H9 (cell line): ENCODE measurements at regions not wholly inside any gene's neighbourhood (a gene's known extent, or its start where the extent isn't known, plus 50 kb on each side); places are given as distances from the start of the nearest gene placed in this dataset.

Experiments
- DNase-seq: peaks from one replicate; pipeline ENCODE4 v3.0.0-alpha.2; 2017
- H2AFZ ChIP-seq: one replicate; pipeline ENCODE4 v1.6.1; 2013; ENCODE audit warnings: mild to moderate bottlenecking, low read length, control low read depth, moderate library complexity
- H2AK5ac ChIP-seq: 2 replicates; pipeline ENCODE4 v1.6.1; 2013; ENCODE audit warnings: low read length, control low read depth, mixed read lengths; ENCODE audit not compliant: insufficient read length
- H2BK120ac ChIP-seq: one replicate; pipeline ENCODE4 v1.6.1; 2013; ENCODE audit warnings: low read depth, mild to moderate bottlenecking, low read length, control low read depth, inconsistent platforms; ENCODE audit not compliant: poor library complexity, severe bottlenecking
- H2BK12ac ChIP-seq: 2 replicates; pipeline ENCODE4 v1.6.1; 2013; ENCODE audit warnings: low read length, control low read depth, mixed read lengths, low read depth; ENCODE audit not compliant: insufficient read length
- H2BK15ac ChIP-seq: 2 replicates; pipeline ENCODE4 v1.6.1; 2013; ENCODE audit warnings: low read depth, low read length, control low read depth
- H2BK20ac ChIP-seq: one replicate; pipeline ENCODE4 v1.6.1; 2013; ENCODE audit warnings: low read depth, mild to moderate bottlenecking, low read length, control low read depth, inconsistent platforms; ENCODE audit not compliant: poor library complexity, severe bottlenecking
- H2BK5ac ChIP-seq: 2 replicates; pipeline ENCODE4 v1.6.1; 2013; ENCODE audit warnings: low read length, control low read depth, mixed read lengths; ENCODE audit not compliant: insufficient read length
- H3K14ac ChIP-seq: 2 replicates; pipeline ENCODE4 v1.6.1; 2013; ENCODE audit warnings: low read length, control low read depth; ENCODE audit not compliant: insufficient read depth
- H3K18ac ChIP-seq: 2 replicates; pipeline ENCODE4 v1.6.1; 2013; ENCODE audit warnings: low read depth, mild to moderate bottlenecking, mixed read lengths, low read length, control low read depth; ENCODE audit not compliant: insufficient read length
- H3K23ac ChIP-seq: 2 replicates; pipeline ENCODE4 v1.6.1; 2013; ENCODE audit warnings: low read length, control low read depth, mixed read lengths, low read depth; ENCODE audit not compliant: insufficient read length
- H3K23me2 ChIP-seq: 2 replicates; pipeline ENCODE4 v1.6.1; 2013; ENCODE audit warnings: low read depth, mild to moderate bottlenecking, mixed read lengths, low read length, control low read depth; ENCODE audit not compliant: insufficient read length, poor library complexity, severe bottlenecking
- H3K27ac ChIP-seq: 2 replicates; pipeline ENCODE4 v1.5.1; 2013; ENCODE audit warnings: low read length, control low read depth, mixed read lengths, low read depth; ENCODE audit not compliant: insufficient read length
- H3K27me3 ChIP-seq: 2 replicates; pipeline ENCODE4 v1.6.1; 2013; ENCODE audit warnings: low read length, control low read depth, inconsistent platforms; ENCODE audit not compliant: insufficient read depth
- H3K4ac ChIP-seq: 2 replicates; pipeline ENCODE4 v1.6.1; 2013; ENCODE audit warnings: low read depth, mild to moderate bottlenecking, control low read depth, inconsistent platforms, low read length, moderate library complexity
- H3K4me1 ChIP-seq: 2 replicates; pipeline ENCODE4 v1.6.1; 2013; ENCODE audit warnings: low read length, control low read depth, inconsistent platforms; ENCODE audit not compliant: insufficient read depth
- H3K4me2 ChIP-seq: 2 replicates; pipeline ENCODE4 v1.6.1; 2013; ENCODE audit warnings: low read length, control low read depth, mixed read lengths; ENCODE audit not compliant: insufficient read length, insufficient read depth
- H3K56ac ChIP-seq: 2 replicates; pipeline ENCODE4 v1.6.1; 2013; ENCODE audit warnings: low read depth, mild to moderate bottlenecking, mixed read lengths, low read length, control low read depth; ENCODE audit not compliant: insufficient read length
- H3K79me1 ChIP-seq: 2 replicates; pipeline ENCODE4 v1.6.1; 2013; ENCODE audit warnings: low read depth, mild to moderate bottlenecking, moderate library complexity, low read length, control low read depth, inconsistent platforms; ENCODE audit not compliant: insufficient read depth, poor library complexity, severe bottlenecking
- H3K79me2 ChIP-seq: 2 replicates; pipeline ENCODE4 v1.6.1; 2013; ENCODE audit warnings: low read length, control low read depth, inconsistent platforms; ENCODE audit not compliant: insufficient read depth
- H3K9ac ChIP-seq: 2 replicates; pipeline ENCODE4 v1.6.1; 2013; ENCODE audit warnings: low read length, control low read depth, mixed read lengths; ENCODE audit not compliant: insufficient read length; ENCODE audit errors: extremely low read depth
- H3K9me3 ChIP-seq: one replicate; pipeline ENCODE4 v1.6.1; 2013; ENCODE audit warnings: low read depth, low read length, inconsistent platforms; ENCODE audit not compliant: control insufficient read depth
- H3T11ph ChIP-seq: one replicate; pipeline ENCODE4 v1.6.1; 2013; ENCODE audit warnings: mild to moderate bottlenecking, low read length, control low read depth, inconsistent platforms
- H4K20me1 ChIP-seq: one replicate; pipeline ENCODE4 v1.6.1; 2013; ENCODE audit not compliant: control insufficient read depth, insufficient read length, insufficient read depth
- H4K5ac ChIP-seq: 2 replicates; pipeline ENCODE4 v1.6.1; 2013; ENCODE audit warnings: low read depth, mild to moderate bottlenecking, mixed read lengths, low read length, control low read depth; ENCODE audit not compliant: insufficient read length
- H4K8ac ChIP-seq: replicated peaks from 2 replicates; pipeline ENCODE4 v1.6.1; 2013; ENCODE audit warnings: low read length, control low read depth, mixed read lengths, low read depth; ENCODE audit not compliant: insufficient read length
- H4K91ac ChIP-seq: 2 replicates; pipeline ENCODE4 v1.6.1; 2013; ENCODE audit warnings: low read depth, mild to moderate bottlenecking, moderate library complexity, mixed read lengths, low read length, control low read depth; ENCODE audit not compliant: insufficient read length
- H3K27ac Mint-ChIP-seq, 3 experiments: 2 replicates in 2 of 3; 3 replicates in 1 of 3; pipeline ENCODE4 v1.8.0; 2020 to 2021; ENCODE audit warnings: mixed read lengths in 3 of 3, mild to moderate bottlenecking in 1 of 3, moderate library complexity in 1 of 3
- H3K27me3 Mint-ChIP-seq: 2 replicates; pipeline ENCODE4 v1.8.0; 2021; ENCODE audit warnings: low read depth, mild to moderate bottlenecking, moderate library complexity, mixed read lengths
- H3K36me3 Mint-ChIP-seq, 3 experiments: 2 replicates in 2 of 3; 3 replicates in 1 of 3; pipeline ENCODE4 v1.8.0; 2020 to 2021; ENCODE audit warnings: low read depth in 3 of 3, mixed read lengths in 3 of 3; ENCODE audit not compliant: insufficient read depth in 1 of 3
- H3K4me1 Mint-ChIP-seq, 2 experiments: 2 replicates each; pipeline ENCODE4 v1.8.0; 2020; ENCODE audit warnings: mixed read lengths in 2 of 2
- H3K4me3 Mint-ChIP-seq, 2 experiments: 2 replicates in 1 of 2; 3 replicates in 1 of 2; pipeline ENCODE4 v1.8.0; 2020 to 2021; ENCODE audit warnings: mild to moderate bottlenecking in 2 of 2, mixed read lengths in 2 of 2, moderate library complexity in 1 of 2
- H3K9me3 Mint-ChIP-seq, 2 experiments: 2 replicates in 1 of 2; 3 replicates in 1 of 2; pipeline ENCODE4 v1.8.0; 2020; ENCODE audit warnings: mild to moderate bottlenecking in 2 of 2, mixed read lengths in 2 of 2, moderate library complexity in 1 of 2
- WGBS: extraction: QIAGEN DNeasy Blood & Tissue Kit; methylation state at CpG from one replicate; pipeline ENCODE4 v1.1.7; 2013; ENCODE audit warnings: missing lambda C conversion rate, low lambda C conversion rate, mixed read lengths; ENCODE audit not compliant: insufficient read length; ENCODE audit errors: extremely low coverage; 5-methylcytosine and 5-hydroxymethylcytosine counted together
- TF ChIP-seq, protein P1 (sequence below): fragments of 200-600 bp; sonication (generic); conservative IDR thresholded peaks from 3 replicates; pipeline ENCODE4 v1.8.0; 2021; ENCODE audit warnings: antibody characterized with exemption, mild to moderate bottlenecking

DNA sequence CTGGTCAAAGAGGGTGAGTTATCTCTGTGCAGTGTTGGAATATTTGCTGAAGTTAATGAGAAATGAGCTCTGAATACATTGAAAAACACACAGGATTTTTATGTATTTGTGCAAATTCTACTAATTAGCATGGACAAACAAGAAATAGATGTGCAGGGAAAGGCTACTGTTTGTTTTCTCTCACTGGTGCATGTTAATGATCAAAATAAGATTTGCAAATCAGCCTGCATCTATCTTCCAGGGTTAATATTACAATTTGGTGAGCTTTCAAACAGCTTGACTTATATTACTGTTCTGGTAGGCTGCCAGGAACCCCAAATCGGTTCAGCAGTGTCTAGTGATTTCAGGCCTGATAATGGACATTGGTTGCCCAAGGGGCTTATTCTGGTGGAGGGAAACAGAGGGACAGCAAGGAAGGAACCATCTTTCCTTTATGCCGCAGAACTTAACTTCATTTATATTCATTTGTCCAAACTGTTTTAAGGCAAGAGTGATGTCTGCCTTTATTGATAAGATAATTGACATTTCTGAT is 93.8 kb upstream of the REG3A start:
- no peak overlapping the region for H3K4me3 Mint-ChIP-seq
- Histone ChIP-seq H3K4ac (no peak overlapping the region), H2AK5ac (no peak overlapping the region), H3K79me1 (no peaks in the 10 kb centered on the region), H3K9ac (no peak overlapping the region), H3T11ph (no peak overlapping the region), H3K4me2 (no peak overlapping the region), H4K20me1 (no peaks in the 10 kb centered on the region), H3K79me2 (no peaks in the 10 kb centered on the region), H4K91ac (no peak overlapping the region), H2BK15ac (no peak overlapping the region), H3K18ac (no peak overlapping the region), H2AFZ (no peak overlapping the region), H2BK120ac (no peak overlapping the region), H3K27ac (no peak overlapping the region), H3K23ac (no peak overlapping the region), H3K23me2 (no peaks in the 10 kb centered on the region), H3K14ac (no peak overlapping the region), H3K9me3 (no peaks in the 10 kb centered on the region), H3K27me3 (no peaks in the 10 kb centered on the region), H2BK5ac (no peak overlapping the region), H2BK12ac (no peak overlapping the region), H4K8ac (no peak overlapping the region), H3K4me1 (no peaks in the 10 kb centered on the region), H4K5ac (no peak overlapping the region), H3K56ac (no peak overlapping the region), H2BK20ac (no peak overlapping the region)
- TF ChIP-seq, protein P1, sequence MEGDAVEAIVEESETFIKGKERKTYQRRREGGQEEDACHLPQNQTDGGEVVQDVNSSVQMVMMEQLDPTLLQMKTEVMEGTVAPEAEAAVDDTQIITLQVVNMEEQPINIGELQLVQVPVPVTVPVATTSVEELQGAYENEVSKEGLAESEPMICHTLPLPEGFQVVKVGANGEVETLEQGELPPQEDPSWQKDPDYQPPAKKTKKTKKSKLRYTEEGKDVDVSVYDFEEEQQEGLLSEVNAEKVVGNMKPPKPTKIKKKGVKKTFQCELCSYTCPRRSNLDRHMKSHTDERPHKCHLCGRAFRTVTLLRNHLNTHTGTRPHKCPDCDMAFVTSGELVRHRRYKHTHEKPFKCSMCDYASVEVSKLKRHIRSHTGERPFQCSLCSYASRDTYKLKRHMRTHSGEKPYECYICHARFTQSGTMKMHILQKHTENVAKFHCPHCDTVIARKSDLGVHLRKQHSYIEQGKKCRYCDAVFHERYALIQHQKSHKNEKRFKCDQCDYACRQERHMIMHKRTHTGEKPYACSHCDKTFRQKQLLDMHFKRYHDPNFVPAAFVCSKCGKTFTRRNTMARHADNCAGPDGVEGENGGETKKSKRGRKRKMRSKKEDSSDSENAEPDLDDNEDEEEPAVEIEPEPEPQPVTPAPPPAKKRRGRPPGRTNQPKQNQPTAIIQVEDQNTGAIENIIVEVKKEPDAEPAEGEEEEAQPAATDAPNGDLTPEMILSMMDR, result no peak
- H3K27me3 Mint-ChIP-seq, result no peaks in the 10 kb centered on the region
- no peaks in the 10 kb centered on the region for H3K36me3 Mint-ChIP-seq
- DNase-seq, result no peak
- H3K9me3 Mint-ChIP-seq, result no peaks in the 10 kb centered on the region; a peak in 1 of 5 replicates
- peaks cover 0 to 5% of the 10 kb centered on the region in 2 experiments; a peak in 2 of 4 replicates for H3K4me1 Mint-ChIP-seq
- WGBS, result no CpG with 5 or more reads among the region's 2 CpGs
- H3K27ac Mint-ChIP-seq, result no peak overlapping the region
